ENCODE measurements at regions not wholly inside any gene's neighbourhood (a gene's known extent, or its start where the extent isn't known, plus 50 kb on each side); places are given as distances from the start of the nearest gene placed in this dataset.
"Not testable (repeated sequence)": the region's sequence is repeated elsewhere in the genome, so short reads cannot be mapped to it uniquely, and the experiment has no call there.

DNA sequence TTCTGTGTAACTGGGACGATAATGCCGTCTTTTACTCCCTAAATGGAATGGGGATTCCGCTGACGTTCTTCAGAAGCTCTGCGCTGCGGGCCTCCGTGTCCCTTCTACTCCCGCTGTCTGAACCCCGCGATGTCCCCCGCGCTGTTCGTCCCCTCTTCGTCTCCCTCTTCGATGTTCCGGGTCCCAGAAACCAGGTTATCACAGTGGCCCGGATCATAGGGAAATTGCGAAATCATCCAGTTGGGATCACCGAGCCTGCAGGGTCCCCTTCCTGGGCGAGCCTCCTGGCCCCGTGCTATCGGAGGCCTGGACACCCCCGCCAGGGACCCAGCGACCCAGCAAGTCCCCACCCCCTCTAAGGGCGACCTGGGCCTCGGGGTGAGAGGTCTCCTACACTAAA lies 154.2 kb downstream of the PPIAL4G start:
- DNase-seq (ENCODE audit: extremely low read depth in 1 of 11, low read depth in 9 of 11, low spot score in 4 of 11) = no peak

DNA sequence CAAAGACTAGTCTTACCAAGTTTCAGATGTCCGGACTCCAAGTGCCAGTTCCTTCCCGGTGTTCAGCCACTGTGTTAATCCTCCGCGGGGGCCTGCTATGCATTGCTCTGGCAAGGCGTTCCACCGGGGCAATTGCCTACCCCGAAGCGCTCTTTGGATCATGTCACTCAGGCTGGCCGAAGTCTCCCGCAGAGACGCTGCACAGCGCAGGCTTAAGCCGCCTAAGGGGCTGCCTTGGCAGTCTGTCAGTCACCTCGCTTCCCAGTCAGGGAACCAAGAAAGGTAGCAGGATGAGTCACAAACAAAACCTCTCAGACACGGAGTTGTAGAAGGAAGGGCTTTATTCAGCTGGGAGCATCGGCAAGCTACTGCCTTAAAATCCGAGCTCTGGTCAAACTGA lies 158.1 kb downstream of the PPIAL4G start:
- not testable (repeated sequence) for DNase-seq (ENCODE audit: extremely low read depth in 1 of 11, low read depth in 9 of 11, low spot score in 4 of 11)

DNA sequence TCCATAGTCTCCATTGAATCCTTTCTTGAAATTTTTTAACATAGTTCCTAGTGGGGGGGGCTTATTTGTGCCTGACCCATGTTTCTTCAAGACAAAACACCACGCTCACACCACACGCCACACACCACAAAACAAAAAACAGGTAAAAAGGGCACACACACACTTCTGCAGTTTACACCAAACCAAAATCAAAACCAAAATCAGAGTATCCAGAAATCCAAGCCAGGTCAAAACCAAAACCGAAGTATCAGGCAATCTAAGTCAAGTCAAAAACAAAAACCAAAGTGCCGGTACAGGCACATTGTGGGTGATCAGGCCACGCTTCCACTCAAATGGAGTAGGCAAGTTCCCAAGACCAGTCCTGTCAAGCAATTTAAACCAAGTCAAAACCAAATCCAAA lies 158.6 kb downstream of the PPIAL4G start:
- not testable (repeated sequence) for DNase-seq (ENCODE audit: extremely low read depth in 1 of 11, low read depth in 9 of 11, low spot score in 4 of 11)

DNA sequence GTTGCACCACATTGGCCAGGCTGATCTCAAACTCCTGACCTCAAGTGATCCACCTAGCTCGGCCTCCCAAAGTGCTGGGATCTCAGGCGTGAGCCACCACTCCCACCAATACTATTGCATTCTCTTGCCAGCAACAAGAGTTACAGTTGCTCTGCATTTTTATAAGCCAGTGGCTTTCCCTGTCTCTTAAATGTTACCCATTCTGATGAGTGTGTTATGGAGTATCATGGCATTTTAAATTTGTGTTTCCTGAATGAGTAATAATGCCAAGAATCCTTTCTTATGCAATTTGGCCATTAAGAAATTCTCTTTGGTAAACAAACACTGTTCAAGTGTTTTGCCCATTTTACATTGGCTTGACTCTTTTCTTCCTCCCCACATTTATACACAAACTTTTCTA lies 163.0 kb downstream of the PPIAL4G start:
- DNase-seq (ENCODE audit: extremely low read depth in 1 of 11, low read depth in 9 of 11, low spot score in 4 of 11) = not testable (repeated sequence)

DNA sequence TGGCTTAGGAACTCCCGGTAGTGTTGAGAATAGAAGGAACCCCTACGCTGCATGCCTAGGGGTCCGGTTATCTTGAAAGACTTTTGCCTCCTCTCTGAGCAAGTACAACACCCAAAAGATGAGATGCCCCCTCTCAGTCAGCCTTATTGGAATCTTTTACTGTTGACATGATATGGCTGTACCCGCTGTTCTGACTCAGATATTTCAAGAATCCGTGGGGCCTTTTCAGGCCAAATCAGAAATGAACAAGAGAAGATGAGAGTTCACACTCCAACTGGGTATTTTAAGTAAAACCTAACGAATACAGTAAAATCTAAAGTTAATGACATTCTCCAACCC lies 164.2 kb downstream of the PPIAL4G start:
- no peak for DNase-seq (ENCODE audit: extremely low read depth in 1 of 11, low read depth in 9 of 11, low spot score in 4 of 11)

DNA sequence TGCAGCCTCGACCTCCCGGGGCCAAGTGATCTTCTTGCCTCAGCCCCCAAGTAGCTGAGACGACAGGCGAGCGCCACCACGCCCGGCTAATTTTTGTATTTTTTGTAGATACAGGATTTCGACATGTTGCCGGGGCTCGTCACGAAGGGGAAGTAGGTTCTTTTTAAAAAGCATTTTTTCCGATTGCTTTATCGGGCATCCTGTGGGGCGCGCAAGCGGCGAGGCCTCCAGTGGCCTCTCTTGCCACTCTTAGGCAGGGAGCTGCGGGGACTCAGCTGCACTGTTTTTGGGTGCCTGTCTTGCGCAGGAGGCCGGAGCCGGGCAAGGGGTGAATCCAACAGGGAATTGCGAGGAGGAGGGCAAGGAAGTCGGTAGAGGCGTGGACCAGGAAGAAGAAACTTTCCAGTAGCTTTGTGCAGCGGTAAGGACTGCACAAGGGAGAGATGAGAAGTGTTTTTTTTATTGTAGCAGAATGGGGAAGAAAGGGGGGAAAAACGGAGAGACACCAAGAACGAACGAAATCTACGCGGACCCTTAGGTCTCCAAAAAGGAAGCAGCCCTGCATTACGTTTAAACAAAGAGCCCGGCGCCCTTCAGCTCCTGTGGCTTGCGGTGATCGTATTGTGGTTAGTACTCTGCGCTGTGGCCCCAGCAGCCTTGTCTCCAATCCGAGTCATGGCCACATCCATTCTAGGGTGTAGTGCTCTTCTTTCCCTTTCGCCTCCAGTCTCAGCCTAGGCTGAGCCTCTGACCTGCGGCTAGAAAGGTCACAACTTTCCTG lies 164.8 kb downstream of the PPIAL4G start:
- no peak for DNase-seq (ENCODE audit: extremely low read depth in 1 of 11, low read depth in 9 of 11, low spot score in 4 of 11)

DNA sequence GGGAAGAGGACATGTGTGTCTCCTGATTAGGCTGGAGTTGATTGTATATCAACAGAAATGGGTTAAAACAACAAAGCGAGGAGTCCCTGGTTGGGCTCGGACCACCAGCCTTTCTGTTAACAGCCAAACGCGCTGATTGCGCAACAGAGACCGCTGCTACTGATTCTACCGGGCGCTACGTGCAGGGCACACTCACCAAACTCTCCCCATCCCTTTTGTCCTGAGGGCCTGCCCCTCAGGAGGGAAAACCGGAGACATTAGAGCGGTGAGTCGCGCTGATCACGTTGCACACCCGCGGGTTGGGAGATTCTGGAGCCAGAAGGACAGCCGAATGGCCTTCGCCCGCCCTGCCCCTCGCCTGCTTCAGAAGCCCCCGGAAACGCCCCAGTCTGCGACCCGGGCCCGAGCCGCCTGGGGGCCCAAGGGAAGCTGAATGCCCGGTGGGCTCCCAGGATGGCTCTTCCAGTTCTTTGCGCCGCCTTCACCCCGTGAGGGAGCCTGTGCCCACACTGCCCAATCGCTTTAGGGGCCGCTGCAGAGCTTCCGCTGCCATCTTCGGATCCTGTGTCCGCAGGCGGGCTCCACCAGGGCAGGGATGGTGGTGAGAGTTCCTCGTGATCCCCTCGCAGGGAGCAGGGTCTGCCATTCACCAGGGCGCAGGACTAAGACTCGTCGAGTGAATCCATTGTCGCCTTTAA lies 165.4 kb upstream of the NBPF11 start:
- no peak for DNase-seq (ENCODE audit: extremely low read depth in 1 of 11, low read depth in 9 of 11, low spot score in 4 of 11)

DNA sequence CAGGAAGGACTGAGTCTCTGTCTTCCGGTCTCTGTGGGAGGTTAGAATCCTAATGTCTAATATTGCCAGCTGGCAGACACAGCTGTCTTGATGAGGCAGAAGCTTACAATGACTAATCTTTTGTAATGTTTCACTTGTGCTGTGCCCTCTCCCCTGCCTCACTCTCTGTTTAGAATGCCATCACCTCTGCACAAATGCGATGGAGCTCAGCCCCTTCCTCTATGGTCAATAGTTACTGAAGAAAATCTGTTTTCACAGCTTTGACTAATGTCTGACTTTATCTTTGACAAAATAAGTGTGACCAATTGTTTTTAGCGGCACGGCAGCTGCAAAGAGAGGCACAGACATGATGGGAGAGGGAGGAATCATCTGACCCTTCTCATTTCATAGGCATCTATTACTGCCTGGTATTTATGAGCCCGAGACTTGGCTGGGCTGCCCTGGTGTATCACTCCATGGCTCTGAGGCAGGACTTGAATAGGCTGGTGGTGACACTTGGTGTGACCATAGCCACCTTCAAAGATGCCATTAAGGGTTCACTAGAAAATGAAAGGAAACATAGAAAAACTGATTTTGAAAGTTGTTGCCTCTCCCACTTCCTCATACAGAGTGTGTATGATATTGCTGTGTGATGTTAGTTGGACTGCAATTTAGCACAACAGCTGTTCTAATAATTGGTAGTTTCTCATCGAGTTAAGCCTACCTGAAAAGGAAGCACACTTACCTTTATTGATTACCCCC lies 163.2 kb upstream of the NBPF11 start:
- no peak for DNase-seq (ENCODE audit: extremely low read depth in 1 of 11, low read depth in 9 of 11, low spot score in 4 of 11)

DNA sequence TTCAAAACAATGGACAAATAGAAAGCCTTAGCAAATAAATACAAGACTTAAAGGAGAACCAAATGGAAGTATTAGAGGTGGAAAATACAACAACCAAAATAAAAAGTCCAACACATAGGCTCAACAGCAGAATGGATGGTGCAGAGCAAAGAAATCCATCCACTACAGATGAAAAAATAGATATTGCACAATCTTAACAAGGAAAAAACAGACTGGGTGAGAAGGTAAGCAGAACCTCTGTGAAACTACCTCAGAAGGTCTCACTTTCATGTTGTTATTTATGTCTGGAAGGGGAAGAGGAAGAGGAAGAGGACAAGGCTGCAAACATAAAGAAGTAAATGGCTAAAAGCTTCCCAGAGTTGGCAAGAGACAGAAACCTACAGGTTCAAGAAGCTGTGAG lies 158.7 kb upstream of the NBPF11 start:
- no peak for DNase-seq (ENCODE audit: extremely low read depth in 1 of 11, low read depth in 9 of 11, low spot score in 4 of 11)

DNA sequence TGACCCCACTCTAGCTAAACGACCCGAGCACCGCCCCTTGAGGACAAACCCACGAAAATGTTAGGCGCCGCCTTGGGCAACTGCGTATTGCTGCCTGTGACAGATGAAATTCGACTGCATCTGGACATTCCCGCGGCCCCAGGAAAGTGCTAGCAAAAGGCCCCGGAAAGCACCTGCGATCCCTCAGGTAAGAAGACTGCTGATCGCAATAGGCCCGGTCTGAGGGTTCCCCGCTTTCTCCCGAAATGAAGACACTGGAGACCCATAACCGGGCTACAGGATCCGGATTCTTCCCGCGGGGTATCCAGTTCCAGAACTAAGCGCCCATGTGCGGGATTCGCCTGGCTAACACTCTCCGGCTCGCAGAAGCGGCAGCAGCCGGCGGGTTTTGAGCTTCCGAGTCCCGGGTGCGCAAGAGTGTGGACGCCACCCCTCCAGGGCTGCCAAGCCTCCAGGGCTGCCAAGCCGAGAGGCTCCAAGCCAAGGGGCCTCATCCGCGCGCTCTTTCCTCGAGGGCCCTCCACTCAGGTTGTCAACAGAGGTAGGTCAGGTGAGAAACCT lies 157.9 kb upstream of the NBPF11 start:
- DNase-seq (ENCODE audit: extremely low read depth in 1 of 11, low read depth in 9 of 11, low spot score in 4 of 11) = no peak

DNA sequence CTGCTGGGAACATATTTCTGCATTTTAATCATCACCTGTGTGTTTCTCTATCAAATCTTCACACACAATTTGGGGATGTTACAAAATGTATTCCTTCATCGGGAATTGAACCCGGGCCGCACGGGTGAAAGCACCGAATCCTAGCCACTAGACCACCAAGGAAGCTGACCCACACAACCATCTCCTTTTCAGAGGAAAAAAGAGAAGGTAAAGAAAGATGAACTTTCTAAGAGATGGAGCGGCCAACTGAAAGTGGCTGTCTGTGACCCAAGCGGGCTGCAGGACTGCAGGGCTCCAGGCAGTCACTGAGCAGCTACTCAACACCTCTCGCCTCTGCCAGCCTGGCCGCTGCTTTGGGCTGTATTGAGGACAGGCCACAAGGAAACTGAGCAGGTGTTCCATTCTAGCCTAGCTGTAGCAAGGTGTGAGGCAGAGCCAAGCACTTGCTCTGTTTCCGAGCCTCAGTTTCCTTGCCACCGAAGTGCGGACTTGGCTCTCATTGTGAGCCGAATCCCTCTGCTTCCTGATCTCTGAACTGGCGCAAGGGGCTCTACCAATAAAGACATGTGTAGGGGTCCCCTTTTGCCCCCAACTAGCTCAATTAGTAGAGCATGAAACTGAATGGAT lies 156.9 kb upstream of the NBPF11 start:
- DNase-seq (ENCODE audit: extremely low read depth in 1 of 11, low read depth in 9 of 11, low spot score in 4 of 11) = no peak

DNA sequence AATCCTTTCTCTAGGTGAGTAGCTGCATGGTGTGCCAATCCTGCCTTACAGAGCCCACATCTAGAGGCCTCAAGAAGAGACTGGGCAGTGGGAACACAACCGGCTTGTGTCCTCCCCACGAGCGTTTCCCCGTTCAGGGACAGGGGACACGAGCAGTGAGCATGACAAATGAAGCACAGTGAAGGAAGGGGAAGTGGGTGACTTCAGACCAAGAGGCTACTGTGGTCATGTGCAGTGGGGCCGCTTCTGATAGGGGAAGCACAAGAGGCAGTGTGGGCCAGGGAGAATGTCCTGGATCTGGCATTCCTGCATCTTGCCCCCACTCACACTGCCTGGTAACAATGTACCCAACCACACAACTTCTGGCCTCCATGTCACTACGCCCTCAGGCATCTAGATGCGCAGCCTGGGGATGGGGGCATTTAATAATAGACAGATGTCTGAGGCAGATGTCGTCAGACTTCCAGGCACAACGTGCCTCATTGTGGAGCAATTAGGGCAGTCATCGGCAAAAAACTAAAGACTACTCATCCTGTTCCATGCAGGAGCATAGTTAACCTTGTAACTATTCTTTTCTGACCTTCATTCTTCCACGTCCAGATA lies 155.6 kb upstream of the NBPF11 start:
- no peak for DNase-seq (ENCODE audit: extremely low read depth in 1 of 11, low read depth in 9 of 11, low spot score in 4 of 11)

DNA sequence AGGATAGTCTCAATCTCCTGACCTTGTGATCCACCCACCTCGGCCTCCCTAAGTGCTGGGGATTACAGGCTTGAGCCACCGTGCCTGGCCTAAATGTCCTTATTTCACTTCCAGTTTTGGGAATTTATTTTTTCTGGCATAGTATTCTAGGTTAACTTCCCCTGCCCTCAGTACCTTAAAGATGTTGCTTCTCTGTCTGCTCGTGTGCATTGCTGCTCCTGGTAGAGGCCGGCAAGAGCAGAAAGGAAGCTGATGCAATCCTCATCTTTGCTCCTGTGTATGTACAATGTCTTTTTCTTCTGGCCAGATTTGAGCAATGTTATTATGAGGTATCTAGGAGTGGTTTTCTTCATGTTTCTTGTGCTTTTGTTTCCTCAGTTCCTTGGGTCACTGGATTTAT lies 152.9 kb upstream of the NBPF11 start:
- DNase-seq (ENCODE audit: extremely low read depth in 1 of 11, low read depth in 9 of 11, low spot score in 4 of 11) = not testable (repeated sequence)

DNA sequence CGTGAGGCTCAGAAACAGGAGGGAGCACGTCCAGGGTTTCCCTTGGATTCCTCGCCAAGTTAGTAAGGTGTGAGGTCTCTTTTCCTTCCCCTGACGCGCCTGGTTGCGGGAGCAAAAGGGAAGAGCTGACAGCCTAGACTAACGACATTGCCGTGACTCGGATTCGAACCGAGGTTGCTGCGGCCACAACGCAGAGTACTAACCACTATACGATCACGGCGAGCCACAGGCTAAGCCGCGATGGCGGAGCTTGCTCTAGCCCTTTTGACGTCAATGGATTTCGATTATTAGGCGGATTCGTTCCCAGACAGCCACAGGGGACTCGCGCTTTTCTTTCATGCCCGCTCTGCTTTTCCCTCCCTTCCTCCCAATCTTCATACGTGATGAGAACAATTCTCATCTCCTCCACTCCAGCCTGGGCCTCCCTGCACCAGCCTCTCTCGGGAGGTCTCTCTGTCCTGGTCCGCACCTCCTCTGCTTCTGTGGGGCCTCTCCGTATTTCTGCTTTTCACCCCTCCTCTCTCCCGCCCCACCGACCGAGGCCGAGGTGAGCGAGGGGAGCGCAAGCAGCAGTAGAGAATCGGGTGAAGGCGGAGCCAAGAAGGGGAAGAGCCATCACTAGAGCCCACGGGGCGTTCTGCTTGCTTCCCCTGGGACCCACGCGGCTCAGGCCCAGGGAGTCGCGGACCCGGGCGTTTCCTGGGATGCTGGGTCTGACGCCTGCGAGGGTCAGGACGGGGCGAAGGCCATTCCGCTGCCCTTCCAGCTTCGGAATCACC lies 150.7 kb upstream of the NBPF11 start:
- DNase-seq (ENCODE audit: extremely low read depth in 1 of 11, low read depth in 9 of 11, low spot score in 4 of 11) = not testable (repeated sequence)

DNA sequence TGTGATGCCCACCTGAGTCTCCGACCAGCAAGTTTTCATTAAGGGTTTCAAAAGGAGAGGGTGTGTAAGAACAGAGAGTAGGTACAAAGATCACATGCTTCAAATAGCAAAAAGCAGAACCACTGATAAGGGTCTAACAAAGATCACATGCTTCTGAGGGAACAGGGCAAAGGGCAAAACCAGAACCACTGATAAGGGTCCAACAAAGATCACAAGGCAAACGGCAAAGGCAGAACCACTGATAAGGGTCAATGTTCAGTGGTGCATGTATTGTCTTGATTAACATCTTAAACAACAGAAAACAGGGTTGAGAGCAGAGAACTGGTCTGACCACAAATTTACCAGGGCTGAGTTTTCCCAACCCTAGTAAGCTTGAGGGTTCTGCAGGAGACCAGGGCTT lies 145.8 kb upstream of the NBPF11 start:
- DNase-seq (ENCODE audit: extremely low read depth in 1 of 11, low read depth in 9 of 11, low spot score in 4 of 11) = not testable (repeated sequence)

DNA sequence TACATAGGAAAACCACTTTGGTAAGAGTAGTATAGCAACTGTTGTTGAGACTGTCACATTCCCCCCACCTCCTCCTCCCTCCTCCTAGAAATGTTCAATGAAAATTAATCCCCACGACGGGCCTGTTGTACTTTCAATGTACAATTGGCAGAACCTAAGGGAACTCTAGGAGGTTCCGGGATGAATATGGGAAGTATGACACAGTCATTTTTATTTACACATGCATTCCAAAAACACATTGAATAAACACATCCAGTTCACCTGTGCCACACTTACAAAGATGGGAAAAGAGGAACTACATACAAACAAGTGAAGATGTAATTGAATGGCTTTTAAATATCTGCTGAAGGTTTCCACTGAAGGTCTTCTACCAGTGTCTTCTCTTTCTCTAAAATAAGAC lies 144.4 kb upstream of the NBPF11 start:
- no peak for DNase-seq (ENCODE audit: extremely low read depth in 1 of 11, low read depth in 9 of 11, low spot score in 4 of 11)

DNA sequence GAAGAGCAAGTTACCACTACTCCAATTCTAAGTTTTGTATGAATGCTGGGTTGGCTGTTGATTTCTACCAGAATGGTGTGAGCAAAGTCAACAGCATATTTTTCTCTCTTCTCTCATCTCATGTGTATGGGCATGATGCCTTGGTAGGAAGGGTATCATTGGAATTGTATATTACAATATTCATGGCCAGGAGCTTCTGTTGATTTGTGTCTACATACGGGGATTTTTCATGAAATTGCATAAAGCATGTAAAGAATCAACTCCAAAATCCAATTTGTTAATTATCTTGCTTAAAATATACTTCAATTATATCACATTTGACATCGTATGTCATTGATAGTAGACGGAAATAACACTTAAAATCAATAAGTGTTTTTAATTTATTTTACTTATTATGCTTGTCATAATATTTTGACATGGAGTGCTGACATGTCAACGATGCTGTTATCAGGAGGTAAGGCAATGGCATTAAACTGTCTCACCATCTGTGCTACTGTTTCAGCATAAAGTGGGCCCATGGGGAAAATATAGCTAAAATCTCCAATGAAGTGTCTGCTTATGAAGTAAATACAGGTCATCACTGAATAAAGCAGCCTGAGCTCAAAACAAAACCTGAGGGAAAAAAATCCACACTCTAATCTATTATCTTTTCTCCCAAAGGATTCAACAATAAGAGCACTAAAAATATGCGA lies 142.2 kb upstream of the NBPF11 start:
- no peak for DNase-seq (ENCODE audit: extremely low read depth in 1 of 11, low read depth in 9 of 11, low spot score in 4 of 11)

DNA sequence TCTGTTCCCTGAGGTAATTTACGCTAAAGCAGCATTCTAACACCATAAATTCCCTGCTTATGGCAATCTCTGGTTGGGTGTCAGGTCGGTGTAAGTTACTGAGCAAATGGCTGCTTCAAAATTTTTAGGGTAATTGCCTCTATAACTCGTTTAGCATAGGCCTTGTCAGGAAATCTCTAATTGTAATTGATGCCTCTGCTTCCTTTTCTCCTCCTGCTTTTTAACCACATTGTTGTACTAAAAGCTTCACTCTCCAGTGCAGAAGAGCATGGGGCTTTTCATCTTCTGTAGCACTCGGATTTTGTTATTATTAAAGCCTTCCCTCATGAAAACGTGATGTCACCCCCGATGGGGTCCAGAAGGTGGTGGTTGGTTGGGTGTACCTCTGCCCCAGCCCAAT lies 141.6 kb upstream of the NBPF11 start:
- DNase-seq (ENCODE audit: extremely low read depth in 1 of 11, low read depth in 9 of 11, low spot score in 4 of 11) = no peak

All from renal cortex interstitium (tissue), 11 donors.